Astrocyte of the cerebellum (primary cell): ENCODE measurements at regions not wholly inside any gene's neighbourhood (a gene's known extent, or its start where the extent isn't known, plus 50 kb on each side); places are given as distances from the start of the nearest gene placed in this dataset.

Source experiments
- DNase-seq: peaks from one replicate; pipeline ENCODE4 v3.0.0-alpha.2; 2011; ENCODE audit warnings: low read depth
- H3K4me3 ChIP-seq: 2 replicates; pipeline ENCODE4 v1.5.1; 2011; ENCODE audit warnings: mild to moderate bottlenecking, low read depth, low read length, moderate library complexity
- in situ Hi-C: cut with HindIII; loops from 2 replicates; pipeline ENCODE4 v1.10.0; 2017; ENCODE audit warnings: low sequenced_read_pairs
- TF ChIP-seq, protein P1 (sequence below): IDR thresholded peaks from 2 replicates; pipeline ENCODE4 v1.5.1; 2012; ENCODE audit warnings: low read length, low read depth, moderate library complexity, mild to moderate bottlenecking; ENCODE audit errors: missing control alignments

DNA sequence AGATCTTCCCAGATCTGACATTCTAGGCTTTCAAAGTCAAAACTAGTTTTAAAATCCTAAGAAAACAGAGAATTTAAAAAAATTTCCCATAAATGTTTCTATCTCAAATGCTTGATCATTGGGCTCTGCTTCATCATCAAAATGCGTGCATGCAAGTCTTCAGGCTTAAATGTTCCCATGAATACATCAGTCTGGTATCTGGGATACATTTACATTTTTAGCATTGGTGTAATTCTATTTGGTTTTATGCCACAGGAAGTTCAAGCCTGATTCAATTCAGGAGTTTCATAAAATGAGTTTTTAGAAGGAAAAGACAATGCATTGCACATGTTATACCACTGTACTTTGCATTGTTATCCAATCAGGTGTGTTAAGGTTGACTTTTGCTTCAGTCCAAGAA is 336.4 kb downstream of the PCNX1 start:
- TF ChIP-seq, protein P1, sequence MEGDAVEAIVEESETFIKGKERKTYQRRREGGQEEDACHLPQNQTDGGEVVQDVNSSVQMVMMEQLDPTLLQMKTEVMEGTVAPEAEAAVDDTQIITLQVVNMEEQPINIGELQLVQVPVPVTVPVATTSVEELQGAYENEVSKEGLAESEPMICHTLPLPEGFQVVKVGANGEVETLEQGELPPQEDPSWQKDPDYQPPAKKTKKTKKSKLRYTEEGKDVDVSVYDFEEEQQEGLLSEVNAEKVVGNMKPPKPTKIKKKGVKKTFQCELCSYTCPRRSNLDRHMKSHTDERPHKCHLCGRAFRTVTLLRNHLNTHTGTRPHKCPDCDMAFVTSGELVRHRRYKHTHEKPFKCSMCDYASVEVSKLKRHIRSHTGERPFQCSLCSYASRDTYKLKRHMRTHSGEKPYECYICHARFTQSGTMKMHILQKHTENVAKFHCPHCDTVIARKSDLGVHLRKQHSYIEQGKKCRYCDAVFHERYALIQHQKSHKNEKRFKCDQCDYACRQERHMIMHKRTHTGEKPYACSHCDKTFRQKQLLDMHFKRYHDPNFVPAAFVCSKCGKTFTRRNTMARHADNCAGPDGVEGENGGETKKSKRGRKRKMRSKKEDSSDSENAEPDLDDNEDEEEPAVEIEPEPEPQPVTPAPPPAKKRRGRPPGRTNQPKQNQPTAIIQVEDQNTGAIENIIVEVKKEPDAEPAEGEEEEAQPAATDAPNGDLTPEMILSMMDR: no peak
- no peak overlapping the region for H3K4me3 ChIP-seq
- no peak for DNase-seq
- in situ Hi-C loops: no loop called here

DNA sequence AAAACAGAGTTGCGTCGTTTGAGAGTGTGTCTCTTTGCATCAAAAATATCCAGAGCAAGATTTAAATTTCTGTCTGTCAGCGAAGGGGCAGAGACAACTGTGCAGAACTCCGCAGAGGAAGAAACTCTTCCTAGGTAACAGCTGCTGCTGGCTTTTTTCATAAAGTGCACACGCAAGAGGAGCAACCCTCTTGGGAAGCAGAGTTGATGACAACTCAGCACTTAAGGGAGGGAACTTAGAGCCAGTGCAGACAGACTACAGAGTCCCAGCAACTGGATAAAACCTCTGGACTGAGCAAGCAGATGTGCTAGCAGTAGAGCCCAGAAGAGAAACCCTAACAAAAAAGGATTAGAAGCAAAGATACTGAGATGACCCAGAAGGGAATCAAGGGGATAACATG is 337.1 kb downstream of the PCNX1 start:
- no peak overlapping the region for H3K4me3 ChIP-seq
- TF ChIP-seq, protein P1: no peak
- no peak for DNase-seq
- in situ Hi-C loops: no loop called here

DNA sequence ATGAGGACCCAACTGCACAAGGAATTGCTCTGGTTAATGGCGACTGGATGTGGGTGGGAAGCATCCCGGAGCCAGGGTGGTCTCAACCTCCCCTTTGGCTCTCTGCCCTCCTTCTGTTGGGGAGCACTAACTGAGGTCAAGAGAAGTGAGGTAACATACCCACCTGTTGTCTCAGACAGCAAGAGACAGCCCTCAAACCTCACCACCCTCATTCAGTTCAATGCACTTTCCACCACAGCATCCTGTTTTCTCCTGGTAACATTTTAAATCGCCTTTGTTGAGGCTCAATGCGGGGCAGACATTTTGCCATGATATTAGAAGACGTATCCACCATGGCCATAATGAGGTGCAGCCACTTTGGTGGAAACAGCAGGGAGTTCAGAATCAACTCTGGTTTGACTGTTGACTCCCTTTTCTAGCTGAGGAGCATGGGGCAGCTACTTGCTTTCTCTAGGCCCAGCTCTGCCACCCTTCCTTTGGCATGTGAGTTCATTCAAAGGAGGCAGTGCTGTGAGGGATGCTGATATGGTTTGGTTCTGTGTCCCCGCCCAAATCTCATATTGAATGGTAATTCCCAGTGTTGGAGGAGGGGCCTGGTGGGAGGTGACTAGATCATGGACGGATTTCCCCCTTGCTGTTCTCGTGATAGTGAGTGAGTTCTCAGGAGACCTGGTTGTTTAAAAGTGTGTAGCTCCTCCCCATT is 338.6 kb downstream of the PCNX1 start:
- in situ Hi-C loops: no loop called here
- no peak for DNase-seq
- H3K4me3 ChIP-seq: no peak overlapping the region
- TF ChIP-seq, protein P1: no peak

DNA sequence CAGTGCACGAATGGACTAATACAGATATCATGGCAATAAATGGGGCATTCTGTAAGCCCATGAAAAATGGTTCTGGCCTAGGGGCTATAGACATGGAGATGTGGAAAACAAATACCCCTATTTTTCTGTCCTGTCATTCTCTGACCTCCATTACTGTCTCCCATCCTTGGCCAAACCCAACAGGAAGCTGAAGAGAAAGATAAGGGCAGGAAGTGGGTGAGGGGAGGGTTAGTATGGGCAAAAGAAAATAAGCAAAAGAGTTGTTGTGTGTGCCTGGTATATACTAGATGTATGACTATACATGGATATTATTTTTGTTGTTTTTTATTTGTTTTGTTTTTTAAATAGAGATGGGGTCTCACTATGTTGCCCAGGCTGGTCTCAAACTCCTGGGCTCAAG is 339.3 kb downstream of the PCNX1 start:
- TF ChIP-seq, protein P1: no peak
- H3K4me3 ChIP-seq: no peak overlapping the region
- DNase-seq: no peak
- in situ Hi-C loops: no loop called here

DNA sequence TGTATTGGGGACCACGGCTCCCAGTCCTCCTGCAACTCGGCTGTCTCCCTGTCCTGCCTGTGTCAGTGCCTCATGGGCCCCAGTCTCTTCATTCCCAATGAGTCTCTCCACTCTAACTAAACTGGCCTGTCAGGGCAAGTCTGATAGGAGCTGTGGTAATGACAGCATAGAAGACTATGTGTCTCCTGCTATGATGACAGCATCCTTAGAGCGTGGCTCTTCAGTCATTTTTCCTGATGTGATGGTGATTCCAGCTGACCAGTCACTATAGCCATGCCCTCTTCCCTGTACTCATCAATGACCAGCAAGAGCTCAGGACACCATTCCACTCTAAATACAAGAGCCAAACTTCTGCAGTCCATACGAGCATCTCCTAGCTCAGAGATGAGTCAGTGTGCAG is 339.8 kb downstream of the PCNX1 start:
- no peak for DNase-seq
- no peak overlapping the region for H3K4me3 ChIP-seq
- in situ Hi-C loops: no loop called here
- TF ChIP-seq, protein P1: no peak

DNA sequence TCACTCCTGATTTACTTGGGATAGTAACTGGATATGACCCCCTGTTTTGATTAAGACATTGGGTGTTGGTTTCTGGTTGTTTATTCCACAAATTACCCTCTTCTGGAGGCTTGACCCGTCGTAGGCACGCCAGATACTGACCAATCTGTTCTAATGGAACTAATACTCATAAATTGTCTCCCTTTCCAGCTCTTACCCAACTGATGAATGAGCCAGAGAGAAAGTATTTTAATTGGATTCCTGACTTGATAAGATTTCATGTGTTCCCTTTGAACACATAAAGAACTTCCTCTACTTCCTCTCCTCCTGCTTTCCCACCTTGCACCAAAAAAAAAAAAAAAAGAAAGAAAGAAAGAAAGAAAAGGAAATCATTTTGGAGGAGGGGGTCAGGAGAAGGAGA is 340.9 kb downstream of the PCNX1 start:
- TF ChIP-seq, protein P1: no peak
- no peak overlapping the region for H3K4me3 ChIP-seq
- in situ Hi-C loops: no loop called here
- no peak for DNase-seq

DNA sequence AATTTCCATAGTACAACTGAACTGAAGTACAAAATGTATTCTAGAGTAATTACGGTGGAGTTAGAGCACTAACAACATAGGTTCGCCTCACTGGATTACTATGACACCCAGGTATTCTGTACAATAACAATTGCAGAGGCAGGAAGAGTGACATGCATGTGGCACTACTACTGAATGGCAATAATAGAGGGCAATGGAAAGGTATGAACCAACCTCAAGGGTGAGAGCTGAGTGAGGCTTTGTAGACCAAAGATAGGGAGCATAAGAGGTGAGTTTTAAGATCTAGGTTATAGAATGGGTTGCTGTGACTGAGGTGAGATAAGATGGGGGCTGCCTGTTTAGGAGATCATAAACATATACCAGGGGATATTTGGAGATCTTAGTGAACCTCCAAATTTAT is 343.1 kb downstream of the PCNX1 start:
- TF ChIP-seq, protein P1: no peak
- H3K4me3 ChIP-seq: no peak overlapping the region
- DNase-seq: no peak
- in situ Hi-C loops: no loop called here
